ENCODE measurements at regions not wholly inside any gene's neighbourhood (a gene's known extent, or its start where the extent isn't known, plus 50 kb on each side); places are given as distances from the start of the nearest gene placed in this dataset.
A peak's percentile ranks its signal among the peaks of the same experiment; 100 is the strongest.

DNA sequence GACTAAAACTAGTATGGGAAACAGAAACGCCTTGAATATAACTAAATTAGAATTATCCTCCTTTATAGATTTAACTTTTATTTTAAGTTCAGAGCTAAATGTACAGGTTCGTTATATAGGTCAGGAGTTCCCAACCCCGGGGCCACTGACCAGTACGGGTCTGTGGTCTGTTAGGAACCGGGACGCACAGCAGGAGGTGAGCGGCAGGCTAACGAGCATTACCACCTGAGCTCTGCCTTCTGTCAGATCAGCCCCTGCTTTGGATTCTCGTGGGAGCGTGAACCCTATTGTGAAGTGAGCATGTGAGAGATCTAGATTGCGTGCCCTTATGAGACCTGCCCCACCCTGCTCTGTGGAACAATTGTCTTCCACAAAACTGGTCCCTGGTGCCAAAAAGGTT, 51.0 kb downstream of the FAT4 start:
- ATAC-seq (ENCODE audit: low FRiP score in 2 of 2) (no peak), DNase-seq (no peak)
- Histone ChIP-seq H3K9me3 (no peaks in the 10 kb centered on the region), H3K4me1 (no peaks in the 10 kb centered on the region), H3K27me3 (no peaks in the 10 kb centered on the region), H3K27ac (no peak overlapping the region), H3K4me3 (no peak overlapping the region), H3K36me3 (no peaks in the 10 kb centered on the region)
- TF ChIP-seq POLR2A (IDR thresholded peaks at IDR 0.05) (no peak), POLR2AphosphoS5 (IDR thresholded peaks at IDR 0.05) (no peak), EP300 (IDR thresholded peaks at IDR 0.05) (no peak)
- TF ChIP-seq, protein P1, sequence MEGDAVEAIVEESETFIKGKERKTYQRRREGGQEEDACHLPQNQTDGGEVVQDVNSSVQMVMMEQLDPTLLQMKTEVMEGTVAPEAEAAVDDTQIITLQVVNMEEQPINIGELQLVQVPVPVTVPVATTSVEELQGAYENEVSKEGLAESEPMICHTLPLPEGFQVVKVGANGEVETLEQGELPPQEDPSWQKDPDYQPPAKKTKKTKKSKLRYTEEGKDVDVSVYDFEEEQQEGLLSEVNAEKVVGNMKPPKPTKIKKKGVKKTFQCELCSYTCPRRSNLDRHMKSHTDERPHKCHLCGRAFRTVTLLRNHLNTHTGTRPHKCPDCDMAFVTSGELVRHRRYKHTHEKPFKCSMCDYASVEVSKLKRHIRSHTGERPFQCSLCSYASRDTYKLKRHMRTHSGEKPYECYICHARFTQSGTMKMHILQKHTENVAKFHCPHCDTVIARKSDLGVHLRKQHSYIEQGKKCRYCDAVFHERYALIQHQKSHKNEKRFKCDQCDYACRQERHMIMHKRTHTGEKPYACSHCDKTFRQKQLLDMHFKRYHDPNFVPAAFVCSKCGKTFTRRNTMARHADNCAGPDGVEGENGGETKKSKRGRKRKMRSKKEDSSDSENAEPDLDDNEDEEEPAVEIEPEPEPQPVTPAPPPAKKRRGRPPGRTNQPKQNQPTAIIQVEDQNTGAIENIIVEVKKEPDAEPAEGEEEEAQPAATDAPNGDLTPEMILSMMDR (IDR thresholded peaks at IDR 0.05) = no peak
- WGBS, 2 donors = 92 to 93% methylated on average over 11 of the region's 11 CpGs

DNA sequence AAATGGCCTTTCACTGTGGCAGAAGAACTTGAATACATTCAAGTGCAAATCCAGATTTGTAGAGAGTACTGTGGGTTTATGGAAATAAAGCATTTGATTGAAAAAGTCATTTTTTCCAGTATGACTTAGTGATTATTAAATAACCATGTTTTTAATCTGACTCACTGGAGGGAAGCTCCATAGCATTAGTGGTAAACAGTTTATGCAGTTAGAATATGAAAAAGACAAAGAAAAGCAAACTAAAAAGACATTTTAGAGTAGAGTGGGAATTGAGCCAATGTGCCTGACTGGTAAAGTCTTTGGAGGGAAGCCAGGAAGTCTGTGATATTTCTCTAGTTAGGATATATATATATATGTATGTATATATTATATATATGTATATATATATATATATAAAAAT, 53.4 kb downstream of the FAT4 start:
- H3K36me3 ChIP-seq = no peaks in the 10 kb centered on the region
- no peaks in the 10 kb centered on the region for H3K4me1 ChIP-seq
- peak overlapping the region in 1 of 4 donors; percentile 27 for H3K4me3 ChIP-seq
- no peaks in the 10 kb centered on the region for H3K27me3 ChIP-seq
- TF ChIP-seq, protein P1 (IDR thresholded peaks at IDR 0.05) = no peak
- TF ChIP-seq POLR2A (IDR thresholded peaks at IDR 0.05) = no peak
- no peak for TF ChIP-seq EP300 (IDR thresholded peaks at IDR 0.05)
- TF ChIP-seq POLR2AphosphoS5 (IDR thresholded peaks at IDR 0.05) = no peak
- no peak overlapping the region for H3K27ac ChIP-seq
- ATAC-seq (ENCODE audit: low FRiP score in 2 of 2) (no peak), DNase-seq (no peak)
- no peaks in the 10 kb centered on the region for H3K9me3 ChIP-seq

DNA sequence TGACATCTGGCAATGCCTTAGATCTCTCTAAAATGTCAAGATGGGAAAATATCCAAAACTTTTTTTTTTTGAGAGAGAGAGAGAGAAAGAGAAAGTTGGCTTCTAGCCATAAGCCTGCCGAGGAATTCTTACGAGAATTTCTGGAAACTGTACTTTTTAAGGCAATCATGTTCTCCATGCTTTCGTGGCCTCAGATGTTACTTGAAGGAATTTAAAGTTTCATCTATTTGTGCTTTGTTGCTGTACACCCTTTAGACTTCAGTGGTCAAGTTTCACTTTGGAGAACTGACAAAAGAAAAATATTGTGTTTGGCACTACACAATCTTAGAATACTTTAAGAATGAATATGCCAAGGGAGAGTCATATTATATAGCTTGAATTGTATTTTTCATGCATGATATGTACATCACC, 53.9 kb downstream of the FAT4 start:
- ATAC-seq (ENCODE audit: low FRiP score in 2 of 2) = no peak
- Histone ChIP-seq H3K4me1 (no peaks in the 10 kb centered on the region), H3K4me3 (peak overlapping the region in 3 of 4 donors; percentile 9 to 27 (median 24)), H3K27me3 (no peaks in the 10 kb centered on the region), H3K36me3 (no peaks in the 10 kb centered on the region), H3K27ac (no peak overlapping the region), H3K9me3 (no peaks in the 10 kb centered on the region)
- TF ChIP-seq POLR2AphosphoS5 (IDR thresholded peaks at IDR 0.05) = no peak
- DNase-seq = no peak
- WGBS, 2 donors = 19 to 35% methylated on average over 3 of the region's 3 CpGs

DNA sequence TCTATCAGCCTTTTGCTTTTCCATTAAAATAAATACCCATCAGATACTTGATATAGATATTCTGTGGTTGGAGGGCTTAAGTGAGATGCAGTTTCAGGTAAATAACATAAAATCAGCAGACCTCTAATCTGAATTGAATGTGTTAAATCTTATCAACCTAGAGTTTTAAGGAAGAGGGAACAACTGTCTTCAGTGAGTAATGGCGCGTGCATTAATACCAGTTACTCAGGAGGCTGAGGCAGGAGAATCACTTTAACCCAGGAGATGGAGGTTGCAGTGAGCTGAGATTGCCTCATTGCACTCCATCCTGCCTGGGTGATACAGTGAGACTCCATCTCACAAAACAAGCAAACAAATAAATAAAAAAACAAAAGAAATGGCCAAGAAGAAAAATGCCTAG, 54.3 kb downstream of the FAT4 start:
- ATAC-seq (ENCODE audit: low FRiP score in 2 of 2) (no peak), DNase-seq (no peak)
- Histone ChIP-seq H3K36me3 (no peaks in the 10 kb centered on the region), H3K4me1 (no peaks in the 10 kb centered on the region), H3K9me3 (no peaks in the 10 kb centered on the region), H3K27me3 (no peaks in the 10 kb centered on the region), H3K27ac (no peak overlapping the region), H3K4me3 (peak overlapping the region in 3 of 4 donors; percentile 9 to 27 (median 24))
- WGBS, 2 donors = 91 to 96% methylated on average over 2 of the region's 2 CpGs
- TF ChIP-seq POLR2AphosphoS5 (IDR thresholded peaks at IDR 0.05) = no peak
- TF ChIP-seq, protein P1 (IDR thresholded peaks at IDR 0.05) = no peak
- TF ChIP-seq POLR2A (IDR thresholded peaks at IDR 0.05) = no peak
- no peak for TF ChIP-seq EP300 (IDR thresholded peaks at IDR 0.05)

DNA sequence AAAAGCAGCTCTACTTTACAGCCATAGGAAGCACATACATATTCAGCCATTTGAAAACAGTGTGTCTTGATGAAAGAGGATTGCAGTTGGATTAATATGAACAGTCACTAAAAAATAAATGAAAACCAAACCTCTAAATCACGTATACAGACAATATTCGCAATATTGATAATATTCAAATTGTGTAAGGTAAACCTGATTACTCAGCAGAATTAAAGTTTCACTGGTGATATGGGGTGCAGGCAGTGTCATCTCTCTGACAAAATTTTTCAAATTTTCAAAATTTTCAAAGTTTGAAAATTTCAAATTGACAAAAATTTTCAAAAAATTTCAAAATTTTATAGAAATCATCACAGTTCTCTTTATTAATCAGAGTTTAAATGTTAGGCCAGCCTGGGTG, 55.7 kb downstream of the FAT4 start:
- H3K4me3 ChIP-seq = no peak overlapping the region
- DNase-seq (no peak), ATAC-seq (ENCODE audit: low FRiP score in 2 of 2) (no peak)
- no peak overlapping the region for H3K27ac ChIP-seq
- no peaks in the 10 kb centered on the region for H3K9me3 ChIP-seq
- 94 to 95% methylated on average over 2 of the region's 2 CpGs for WGBS, 2 donors
- no peaks in the 10 kb centered on the region for H3K27me3 ChIP-seq
- no peaks in the 10 kb centered on the region for H3K36me3 ChIP-seq
- TF ChIP-seq, protein P1 (IDR thresholded peaks at IDR 0.05) = no peak
- TF ChIP-seq EP300 (IDR thresholded peaks at IDR 0.05) (no peak), POLR2AphosphoS5 (IDR thresholded peaks at IDR 0.05) (no peak), POLR2A (IDR thresholded peaks at IDR 0.05) (no peak)
- H3K4me1 ChIP-seq = no peaks in the 10 kb centered on the region
